HUES6 (cell line): ENCODE measurements at regions not wholly inside any gene's neighbourhood (a gene's known extent, or its start where the extent isn't known, plus 50 kb on each side); places are given as distances from the start of the nearest gene placed in this dataset.
"Not testable (repeated sequence)": the region's sequence is repeated elsewhere in the genome, so short reads cannot be mapped to it uniquely, and the experiment has no call there.

Experiments used
- H3K27ac ChIP-seq: 2 replicates; pipeline ENCODE4 v1.7.0; 2013; ENCODE audit warnings: low read depth, mild to moderate bottlenecking, low read length, inconsistent platforms
- H3K27me3 ChIP-seq: 2 replicates; pipeline ENCODE4 v1.6.1; 2013; ENCODE audit warnings: low read length; ENCODE audit not compliant: control insufficient read depth, insufficient read depth
- H3K36me3 ChIP-seq: 2 replicates; pipeline ENCODE4 v1.6.1; 2013; ENCODE audit warnings: low read length; ENCODE audit not compliant: control insufficient read depth, insufficient read depth
- H3K4me1 ChIP-seq: 2 replicates; pipeline ENCODE4 v1.6.1; 2013; ENCODE audit warnings: low read length; ENCODE audit not compliant: control insufficient read depth, insufficient read depth
- H3K4me3 ChIP-seq: 2 replicates; pipeline ENCODE4 v1.5.1; 2013; ENCODE audit warnings: low read depth, low read length
- H3K9ac ChIP-seq: one replicate; pipeline ENCODE4 v1.6.1; 2013; ENCODE audit warnings: mild to moderate bottlenecking, low read length
- H3K9me3 ChIP-seq: 2 replicates; pipeline ENCODE4 v1.6.1; 2013; ENCODE audit warnings: low read depth, low read length; ENCODE audit not compliant: control insufficient read depth, insufficient read depth

GRCh38 chr18:75728621-75729020 lies 301.1 kb upstream of the SMIM21 start:
- Histone ChIP-seq H3K9ac (no peak overlapping the region), H3K36me3 (no peaks in the 10 kb centered on the region), H3K4me1 (no peaks in the 10 kb centered on the region), H3K27ac (no peak overlapping the region), H3K27me3 (no peaks in the 10 kb centered on the region), H3K4me3 (no peak overlapping the region), H3K9me3 (no peaks in the 10 kb centered on the region)

- Histone ChIP-seq H3K27me3 (no peaks in the 10 kb centered on the region), H3K9me3 (no peaks in the 10 kb centered on the region)
Measured at GRCh38 chr18:75727456-75727855, 300.0 kb upstream of the SMIM21 start.

GRCh38 chr18:75723521-75724340 lies 296.2 kb upstream of the SMIM21 start:
- H3K4me3 ChIP-seq: no peak overlapping the region
- no peak overlapping the region for H3K9ac ChIP-seq
- H3K36me3 ChIP-seq: no peaks in the 10 kb centered on the region
- H3K9me3 ChIP-seq: peaks cover 3% of the 10 kb centered on the region
- no peak overlapping the region for H3K27ac ChIP-seq
- H3K27me3 ChIP-seq: no peaks in the 10 kb centered on the region
- H3K4me1 ChIP-seq: no peaks in the 10 kb centered on the region

More at GRCh38 chr18:75727456-75727855, 300.0 kb upstream of the SMIM21 start:
- no peak overlapping the region for H3K4me3 ChIP-seq
- H3K27ac ChIP-seq: no peak overlapping the region
- H3K36me3 ChIP-seq: no peaks in the 10 kb centered on the region
- no peaks in the 10 kb centered on the region for H3K4me1 ChIP-seq
- H3K9ac ChIP-seq: no peak overlapping the region

DNA sequence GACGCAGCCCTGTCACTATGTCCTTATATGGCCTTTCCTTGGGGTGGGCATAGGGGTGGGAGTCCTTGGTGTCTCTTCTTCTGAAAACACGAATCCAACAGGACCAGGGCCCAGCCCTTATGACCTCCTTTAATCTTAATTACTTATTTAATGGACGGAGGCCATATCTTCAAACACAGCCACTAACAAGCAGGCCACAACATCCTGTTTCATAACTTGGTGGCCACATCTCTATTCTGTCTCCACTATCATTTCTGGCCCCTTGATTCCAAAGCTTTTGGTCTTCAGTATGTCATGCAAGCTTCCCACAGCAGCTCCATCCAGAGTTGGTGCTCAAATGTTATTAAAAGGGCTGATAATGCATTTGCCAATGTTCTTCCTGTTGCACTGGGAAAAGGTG lies 287.3 kb upstream of the SMIM21 start:
- Histone ChIP-seq H3K27ac (no peak overlapping the region), H3K9me3 (peaks cover 9% of the 10 kb centered on the region), H3K27me3 (no peaks in the 10 kb centered on the region), H3K4me1 (no peaks in the 10 kb centered on the region), H3K9ac (no peak overlapping the region), H3K36me3 (no peaks in the 10 kb centered on the region; the same call in 1 of the 2 replicates), H3K4me3 (no peak overlapping the region)

GRCh38 chr18:75712124-75712867 lies 284.8 kb upstream of the SMIM21 start:
- not testable (repeated sequence) for H3K36me3 ChIP-seq, H3K27ac ChIP-seq, H3K4me1 ChIP-seq, H3K4me3 ChIP-seq, H3K27me3 ChIP-seq, H3K9me3 ChIP-seq, H3K9ac ChIP-seq

- H3K4me1 ChIP-seq: no peaks in the 10 kb centered on the region
- H3K27me3 ChIP-seq: no peaks in the 10 kb centered on the region
- H3K36me3 ChIP-seq: no peaks in the 10 kb centered on the region
- no peak overlapping the region for H3K4me3 ChIP-seq
- no peak overlapping the region for H3K9ac ChIP-seq
- no peak overlapping the region for H3K27ac ChIP-seq
- peaks cover 22% of the 10 kb centered on the region for H3K9me3 ChIP-seq
Measured at GRCh38 chr18:75700561-75700960, 273.1 kb upstream of the SMIM21 start.

GRCh38 chr18:75698861-75699260 lies 271.4 kb upstream of the SMIM21 start:
- Histone ChIP-seq H3K9ac (no peak overlapping the region), H3K4me3 (no peak overlapping the region)

GRCh38 chr18:75697493-75697892 lies 270.0 kb upstream of the SMIM21 start:
- no peak overlapping the region for H3K27ac ChIP-seq
- no peaks in the 10 kb centered on the region for H3K27me3 ChIP-seq
- H3K4me1 ChIP-seq: peaks cover 11% of the 10 kb centered on the region
- H3K4me3 ChIP-seq: no peak overlapping the region
- H3K9me3 ChIP-seq: peaks cover 5% of the 10 kb centered on the region
- no peaks in the 10 kb centered on the region for H3K36me3 ChIP-seq
- H3K9ac ChIP-seq: no peak overlapping the region

More at GRCh38 chr18:75698861-75699260, 271.4 kb upstream of the SMIM21 start:
- Histone ChIP-seq H3K27ac (no peak overlapping the region), H3K4me1 (peaks cover 11% of the 10 kb centered on the region), H3K9me3 (peaks cover 18% of the 10 kb centered on the region), H3K27me3 (no peaks in the 10 kb centered on the region), H3K36me3 (no peaks in the 10 kb centered on the region)

DNA sequence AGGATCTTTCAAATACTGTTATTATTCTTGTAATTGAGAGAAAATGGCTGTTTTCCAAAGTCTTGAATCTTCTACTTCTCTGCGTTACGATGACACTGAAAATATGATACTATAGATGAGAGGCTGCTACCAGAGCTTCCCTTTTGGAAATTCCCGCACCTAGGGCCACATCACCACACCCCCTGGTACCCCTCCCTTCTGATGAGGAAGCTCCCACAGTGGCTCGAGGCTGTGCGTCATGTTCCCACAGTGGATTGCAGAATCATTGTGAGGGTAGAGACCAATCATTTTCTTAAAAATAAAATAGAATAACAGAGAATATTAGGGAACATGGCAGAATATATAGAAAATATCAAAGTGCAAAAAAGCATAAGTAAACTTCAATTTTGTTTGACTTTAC lies 268.9 kb upstream of the SMIM21 start:
- H3K4me1 ChIP-seq: peaks cover 11% of the 10 kb centered on the region
- H3K4me3 ChIP-seq: no peak overlapping the region
- no peaks in the 10 kb centered on the region for H3K9me3 ChIP-seq
- H3K27ac ChIP-seq: no peak overlapping the region
- no peak overlapping the region for H3K9ac ChIP-seq
- no peaks in the 10 kb centered on the region for H3K27me3 ChIP-seq
- no peaks in the 10 kb centered on the region for H3K36me3 ChIP-seq

DNA sequence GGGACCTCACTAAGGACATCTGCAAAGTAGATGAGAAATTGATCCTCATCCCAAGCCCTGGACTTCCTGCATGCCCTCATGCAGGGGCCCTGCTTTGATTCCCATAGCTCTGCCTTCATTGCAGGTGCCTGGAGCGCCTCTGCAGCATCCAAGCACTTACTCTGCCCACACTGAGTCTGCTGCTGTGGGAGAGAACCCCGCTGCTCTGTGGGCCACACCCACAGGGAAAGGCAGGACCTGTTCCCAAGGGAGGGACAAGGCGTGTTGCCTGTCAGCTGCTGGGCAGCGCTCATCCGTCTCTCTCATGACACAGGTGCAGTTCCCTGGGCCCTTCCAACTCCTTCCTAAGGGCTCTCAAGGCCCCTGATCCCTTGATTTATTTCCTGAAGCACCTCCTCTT lies 266.8 kb upstream of the SMIM21 start:
- Histone ChIP-seq H3K4me1 (peaks cover 11% of the 10 kb centered on the region), H3K27me3 (no peaks in the 10 kb centered on the region), H3K36me3 (no peaks in the 10 kb centered on the region), H3K9me3 (no peaks in the 10 kb centered on the region), H3K27ac (no peak overlapping the region), H3K9ac (no peak overlapping the region), H3K4me3 (no peak overlapping the region)

DNA sequence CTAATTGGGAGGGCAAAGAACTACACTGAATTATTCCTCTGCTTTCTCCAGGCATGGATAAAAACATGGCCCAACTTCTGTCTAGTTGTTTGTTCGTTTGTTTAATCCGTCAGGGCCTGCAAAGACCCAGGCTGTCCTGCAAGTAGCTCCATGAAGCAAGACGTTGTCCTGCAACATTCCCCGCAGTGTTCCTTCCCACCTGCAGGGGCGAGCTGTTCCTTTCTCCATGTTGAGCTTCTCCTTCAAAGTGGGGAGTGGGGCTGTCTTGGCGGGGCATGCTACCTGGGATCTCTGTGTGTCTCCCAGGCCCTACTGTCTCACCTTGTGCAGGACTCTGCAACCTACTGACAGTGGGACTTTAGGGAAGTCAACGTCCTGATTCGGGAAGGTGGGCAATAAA lies 264.0 kb upstream of the SMIM21 start:
- Histone ChIP-seq H3K36me3 (no peaks in the 10 kb centered on the region), H3K9ac (no peak overlapping the region), H3K4me3 (no peak overlapping the region), H3K9me3 (no peaks in the 10 kb centered on the region), H3K27ac (no peak overlapping the region), H3K4me1 (peaks cover 11% of the 10 kb centered on the region), H3K27me3 (no peaks in the 10 kb centered on the region)
